Transverse colon (tissue), 4 donors: ENCODE measurements at regions not wholly inside any gene's neighbourhood (a gene's known extent, or its start where the extent isn't known, plus 50 kb on each side); places are given as distances from the start of the nearest gene placed in this dataset.

Experiments used
- DNase-seq: peaks from one replicate; pipeline ENCODE4 v3.0.0-alpha.2; 2019
- H3K27ac ChIP-seq, 4 donors: fragments of 200-600 bp; sonication (generic); 2 replicates each; pipeline ENCODE4 v1.5.1; 2016 to 2018; ENCODE audit warnings: inconsistent platforms in 4 of 4
- H3K27me3 ChIP-seq: fragments of 200-600 bp; sonication (generic); 2 replicates; pipeline ENCODE4 v1.5.1; 2017; ENCODE audit warnings: inconsistent platforms
- H3K36me3 ChIP-seq, 4 donors: fragments of 200-600 bp; sonication (generic); 2 replicates each; pipeline ENCODE4 v1.5.1; 2017 to 2019; ENCODE audit warnings: inconsistent platforms in 4 of 4
- H3K4me1 ChIP-seq, 4 donors: fragments of 200-600 bp; sonication (generic); 2 replicates each; pipeline ENCODE4 v1.5.1; 2017 to 2020; ENCODE audit warnings: inconsistent platforms in 4 of 4
- H3K4me3 ChIP-seq, 4 donors: fragments of 200-600 bp; sonication (generic); 1 replicate in 1 of 4; 2 replicates in 3 of 4; pipeline versions ENCODE4 v1.5.1 to v1.6.1; 2017 to 2019; ENCODE audit warnings: inconsistent platforms in 4 of 4
- H3K9me3 ChIP-seq, 2 donors: fragments of 200-600 bp; sonication (generic); 2 replicates each; pipeline ENCODE4 v1.5.1; 2017 to 2019; ENCODE audit warnings: inconsistent platforms in 2 of 2
- EP300 ChIP-seq: sonication (generic); formaldehyde crosslinking; IDR thresholded peaks from one replicate; pipeline ENCODE4 v1.6.1; 2017; ENCODE audit warnings: antibody characterized with exemption, low read depth
- POLR2A ChIP-seq: fragments of 450-650 bp; IDR thresholded peaks from one replicate; pipeline ENCODE4 v1.6.1; 2016; ENCODE audit warnings: antibody characterized with exemption, mild to moderate bottlenecking, moderate library complexity
- POLR2AphosphoS5 ChIP-seq, 3 donors: sonication (generic); formaldehyde crosslinking; IDR thresholded peaks; one replicate each; pipeline ENCODE4 v1.6.1; 2016; ENCODE audit warnings: antibody characterized with exemption in 3 of 3
- WGBS, 2 donors: methylation state at CpG; one replicate each; pipeline ENCODE4 v1.1.5; 2018; ENCODE audit warnings: low coverage in 1 of 2; 5-methylcytosine and 5-hydroxymethylcytosine counted together
- in situ Hi-C, 4 donors: fragments of 200-750 bp; cut with MboI; loops; one replicate each; pipeline versions ENCODE4 v1.15.0 to v1.15.1; 2017; ENCODE audit warnings: low sequenced_read_pairs in 3 of 4, low pct_ligation_motif_present in 1 of 4, low pct_unique_long_range_greater_than_20kb in 1 of 4
- intact Hi-C: fragments of 100-400 bp; cut with DNase I; formaldehyde crosslinking; loops from one replicate; pipeline ENCODE4 v1.15.1; 2023; ENCODE audit warnings: low total_unique reads
- TF ChIP-seq, protein P1 (sequence below), 5 experiments: fragments of 200-600 bp in 3 of 5; fragments of 450-650 bp in 2 of 5; sonication (generic) in 3 of 5; IDR thresholded peaks; 1 replicate in 2 of 5; 2 replicates in 3 of 5; pipeline ENCODE4 v1.5.1; 2016 to 2017; ENCODE audit warnings: antibody characterized with exemption in 5 of 5, inconsistent platforms in 3 of 5, mild to moderate bottlenecking in 2 of 5, moderate library complexity in 1 of 5

DNA sequence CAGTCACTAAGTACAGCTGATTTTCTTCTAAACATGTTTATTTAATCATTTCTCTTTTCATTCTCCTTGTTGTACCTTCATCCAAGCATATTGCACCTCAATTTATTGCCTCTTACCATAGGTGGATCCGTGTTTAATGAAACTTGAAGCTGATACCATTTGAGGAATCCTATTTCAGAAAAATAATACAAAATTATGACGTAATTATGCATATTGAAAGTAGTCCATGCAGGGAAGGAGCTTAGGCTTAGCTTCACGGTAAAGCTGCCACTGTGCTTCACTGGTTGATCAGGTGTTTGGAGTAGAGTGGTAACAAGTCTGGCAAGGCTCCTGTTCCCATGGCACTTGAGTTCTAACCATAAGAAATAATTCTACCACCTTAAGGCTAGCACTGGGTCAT is 61.0 kb upstream of the CLEC14A start:
- Histone ChIP-seq H3K27me3 (no peaks in the 10 kb centered on the region), H3K36me3 (no peaks in the 10 kb centered on the region), H3K9me3 (no peaks in the 10 kb centered on the region), H3K4me1 (no peaks in the 10 kb centered on the region), H3K4me3 (no peak overlapping the region), H3K27ac (no peak overlapping the region)
- TF ChIP-seq, protein P1, sequence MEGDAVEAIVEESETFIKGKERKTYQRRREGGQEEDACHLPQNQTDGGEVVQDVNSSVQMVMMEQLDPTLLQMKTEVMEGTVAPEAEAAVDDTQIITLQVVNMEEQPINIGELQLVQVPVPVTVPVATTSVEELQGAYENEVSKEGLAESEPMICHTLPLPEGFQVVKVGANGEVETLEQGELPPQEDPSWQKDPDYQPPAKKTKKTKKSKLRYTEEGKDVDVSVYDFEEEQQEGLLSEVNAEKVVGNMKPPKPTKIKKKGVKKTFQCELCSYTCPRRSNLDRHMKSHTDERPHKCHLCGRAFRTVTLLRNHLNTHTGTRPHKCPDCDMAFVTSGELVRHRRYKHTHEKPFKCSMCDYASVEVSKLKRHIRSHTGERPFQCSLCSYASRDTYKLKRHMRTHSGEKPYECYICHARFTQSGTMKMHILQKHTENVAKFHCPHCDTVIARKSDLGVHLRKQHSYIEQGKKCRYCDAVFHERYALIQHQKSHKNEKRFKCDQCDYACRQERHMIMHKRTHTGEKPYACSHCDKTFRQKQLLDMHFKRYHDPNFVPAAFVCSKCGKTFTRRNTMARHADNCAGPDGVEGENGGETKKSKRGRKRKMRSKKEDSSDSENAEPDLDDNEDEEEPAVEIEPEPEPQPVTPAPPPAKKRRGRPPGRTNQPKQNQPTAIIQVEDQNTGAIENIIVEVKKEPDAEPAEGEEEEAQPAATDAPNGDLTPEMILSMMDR (IDR thresholded peaks at IDR 0.05) = no peak
- TF ChIP-seq POLR2A = no peak
- TF ChIP-seq POLR2AphosphoS5 (IDR thresholded peaks at IDR 0.05) = no peak
- TF ChIP-seq EP300 = no peak
- 58 to 73% methylated on average over 3 of the region's 3 CpGs for WGBS, 2 donors
- in situ Hi-C loops = no loop called here
- no peak for DNase-seq
- intact Hi-C loops = no loop called here

DNA sequence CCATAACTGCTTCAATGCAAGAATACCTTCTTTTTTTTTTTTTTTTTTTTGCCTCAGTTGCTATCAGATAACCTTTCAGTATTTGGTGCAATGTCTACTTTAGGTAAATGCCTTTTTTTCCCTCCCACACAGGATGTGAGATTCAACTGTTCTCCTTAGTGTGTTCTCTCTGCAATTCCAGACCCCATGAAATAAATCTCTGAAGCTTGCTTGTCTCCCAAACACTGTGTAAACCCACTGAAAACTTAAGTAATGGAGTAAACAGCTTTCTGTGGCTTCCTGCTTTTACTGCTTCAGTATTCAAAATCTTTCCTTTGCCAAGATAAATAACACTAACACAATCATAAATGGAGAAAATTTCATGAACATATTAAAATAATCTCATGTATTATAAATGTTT is 55.8 kb upstream of the CLEC14A start:
- H3K4me3 ChIP-seq = no peak overlapping the region
- in situ Hi-C loops = no loop called here
- DNase-seq = no peak
- H3K4me1 ChIP-seq = no peaks in the 10 kb centered on the region
- no peak overlapping the region for H3K27ac ChIP-seq
- H3K36me3 ChIP-seq = no peaks in the 10 kb centered on the region
- TF ChIP-seq, protein P1 (IDR thresholded peaks at IDR 0.05) = no peak
- TF ChIP-seq EP300 = no peak
- H3K9me3 ChIP-seq = no peaks in the 10 kb centered on the region
- H3K27me3 ChIP-seq = no peaks in the 10 kb centered on the region
- intact Hi-C loops = no loop called here

DNA sequence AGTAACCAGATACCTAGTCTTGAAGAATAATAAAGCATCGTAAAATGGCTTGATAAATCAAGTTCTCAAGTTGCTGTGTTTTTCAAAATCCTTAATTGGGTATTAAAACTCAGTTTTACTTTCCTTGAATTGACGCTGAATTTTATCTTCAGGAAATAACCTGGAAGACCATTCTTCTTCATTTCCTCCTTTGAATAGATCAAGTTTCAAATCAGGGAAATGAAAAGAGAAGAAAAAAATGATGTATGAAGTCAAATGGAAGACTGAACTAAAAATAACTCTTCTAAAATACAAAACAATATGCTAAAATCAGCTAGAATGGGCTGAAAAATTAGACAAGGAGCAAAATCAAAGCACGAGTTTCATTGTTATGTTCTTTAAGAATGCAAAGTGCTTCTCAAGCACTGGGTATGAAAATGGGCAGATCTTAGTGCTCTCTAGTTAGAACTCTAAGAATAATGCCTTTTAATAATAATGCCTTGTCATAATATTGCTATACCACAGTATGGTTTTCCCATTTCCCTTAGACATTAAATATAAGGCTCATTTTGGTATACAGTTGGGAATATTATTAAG is 54.6 kb upstream of the CLEC14A start:
- in situ Hi-C loops (no loop called here), intact Hi-C loops (no loop called here)
- Histone ChIP-seq H3K36me3 (no peaks in the 10 kb centered on the region), H3K9me3 (no peaks in the 10 kb centered on the region), H3K4me1 (no peaks in the 10 kb centered on the region), H3K27me3 (no peaks in the 10 kb centered on the region), H3K4me3 (no peak overlapping the region), H3K27ac (no peak overlapping the region)
- WGBS, 2 donors = 44 to 46% methylated on average over 3 of the region's 3 CpGs
- no peak for DNase-seq
- no peak for TF ChIP-seq POLR2A
- no peak for TF ChIP-seq POLR2AphosphoS5 (IDR thresholded peaks at IDR 0.05)
- TF ChIP-seq EP300 = no peak
- TF ChIP-seq, protein P1 (IDR thresholded peaks at IDR 0.05) = no peak

DNA sequence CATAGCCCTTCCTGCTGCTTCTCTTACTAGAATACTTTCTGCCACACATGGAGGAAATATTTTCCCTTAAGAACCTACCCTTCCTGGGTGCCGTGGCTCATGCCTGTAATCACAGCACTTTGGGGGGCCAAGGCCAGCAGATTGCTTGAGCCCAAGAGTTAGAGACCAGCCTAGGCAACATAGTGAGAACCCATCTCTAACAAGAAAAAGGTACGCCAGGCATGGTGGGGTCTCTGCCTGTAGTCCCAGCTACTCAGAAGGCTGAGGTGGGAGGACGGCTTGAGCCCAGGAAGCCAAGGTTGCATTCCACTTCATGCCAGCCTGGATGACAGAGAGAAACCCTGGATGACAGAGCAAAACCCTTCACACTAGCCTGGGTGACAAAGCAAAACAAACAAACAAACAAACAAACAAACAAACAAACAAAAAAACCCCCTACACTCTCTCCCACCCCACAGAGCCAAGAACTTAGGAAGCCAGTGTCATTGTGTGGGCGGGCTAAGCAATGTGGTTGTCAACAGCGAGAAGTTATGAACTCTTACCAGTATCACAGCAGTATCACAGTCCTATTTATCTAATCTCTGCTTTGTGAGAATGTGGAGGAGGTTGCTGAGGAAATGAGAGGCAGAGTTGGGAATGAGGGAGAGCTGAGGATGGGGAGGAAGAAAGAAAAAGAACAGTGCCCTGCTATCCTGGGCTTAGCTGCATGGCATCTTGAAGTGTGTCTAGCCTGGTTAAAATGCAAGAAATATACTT is 53.8 kb upstream of the CLEC14A start:
- Histone ChIP-seq H3K36me3 (no peaks in the 10 kb centered on the region), H3K9me3 (no peaks in the 10 kb centered on the region), H3K4me1 (no peaks in the 10 kb centered on the region), H3K27me3 (no peaks in the 10 kb centered on the region), H3K4me3 (no peak overlapping the region), H3K27ac (no peak overlapping the region)
- 40 to 77% methylated on average over 1 to 5 of the region's 5 CpGs for WGBS, 2 donors
- intact Hi-C loops (no loop called here), in situ Hi-C loops (no loop called here)
- no peak for TF ChIP-seq EP300
- TF ChIP-seq, protein P1 (IDR thresholded peaks at IDR 0.05) = no peak
- no peak for TF ChIP-seq POLR2AphosphoS5 (IDR thresholded peaks at IDR 0.05)
- no peak for TF ChIP-seq POLR2A
- DNase-seq = no peak
